ENCODE measurements at regions not wholly inside any gene's neighbourhood (a gene's known extent, or its start where the extent isn't known, plus 50 kb on each side); places are given as distances from the start of the nearest gene placed in this dataset.

DNA sequence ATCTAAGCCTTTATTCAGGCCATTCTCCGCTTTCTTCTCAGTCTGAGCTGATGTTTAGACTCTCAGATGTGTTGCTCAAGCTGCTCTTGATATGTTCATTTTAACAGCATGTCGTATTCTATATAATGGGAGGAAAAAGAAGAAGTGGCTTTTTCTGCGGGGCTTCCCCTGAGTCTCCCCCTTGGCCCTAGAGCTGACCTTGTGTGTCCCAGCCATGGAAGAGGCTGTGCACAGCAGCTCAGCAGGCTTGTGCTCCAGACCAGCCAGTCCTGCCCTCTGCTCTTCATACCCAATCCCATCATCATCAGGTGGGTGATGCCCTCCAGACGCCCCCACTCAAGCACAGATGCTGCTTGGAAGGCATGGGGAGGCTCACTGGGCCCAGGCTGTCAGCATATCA, 155.1 kb upstream of the CELF4 start:
- no peak for DNase-seq (ENCODE audit: low spot score)

DNA sequence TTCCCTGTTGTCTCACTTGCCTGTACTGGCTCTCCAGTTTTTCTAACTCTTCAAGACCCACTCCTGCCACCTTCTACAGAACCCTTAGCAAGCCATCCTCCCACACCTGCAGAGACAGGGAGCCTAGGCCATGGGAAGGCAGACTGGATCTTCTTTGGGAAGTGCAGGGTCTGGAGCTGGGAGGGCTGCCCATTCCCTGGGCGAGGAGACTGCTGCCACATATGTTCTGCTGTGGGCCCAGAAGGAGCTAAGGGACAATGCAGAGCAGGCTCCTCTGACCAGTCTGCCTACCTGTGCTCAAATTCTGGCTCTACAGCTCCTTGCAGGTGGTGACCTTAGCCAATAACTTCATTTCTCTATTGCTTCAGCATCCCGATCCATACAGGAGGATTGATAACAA, 152.1 kb upstream of the CELF4 start:
- DNase-seq (ENCODE audit: low spot score), result no peak

DNA sequence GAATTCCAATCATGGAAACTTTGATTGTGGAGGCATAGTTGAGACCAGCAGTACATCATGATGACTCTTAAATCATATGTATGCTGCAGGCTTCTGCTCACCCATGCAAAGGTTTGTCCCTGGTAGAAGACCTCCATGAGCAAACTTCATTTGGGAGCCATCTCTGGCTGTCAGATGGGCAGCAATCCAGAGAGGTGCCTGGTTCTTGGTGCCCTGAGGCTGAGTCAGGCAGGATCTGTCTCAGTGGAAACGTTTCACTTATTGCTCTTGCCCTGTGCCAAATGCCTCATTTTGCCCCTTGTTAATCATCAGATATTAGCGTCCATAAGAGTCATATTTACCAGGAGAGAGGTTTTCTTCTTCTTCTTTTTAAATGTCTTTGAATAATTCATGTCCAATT, 151.5 kb upstream of the CELF4 start:
- no peak for DNase-seq (ENCODE audit: low spot score)

DNA sequence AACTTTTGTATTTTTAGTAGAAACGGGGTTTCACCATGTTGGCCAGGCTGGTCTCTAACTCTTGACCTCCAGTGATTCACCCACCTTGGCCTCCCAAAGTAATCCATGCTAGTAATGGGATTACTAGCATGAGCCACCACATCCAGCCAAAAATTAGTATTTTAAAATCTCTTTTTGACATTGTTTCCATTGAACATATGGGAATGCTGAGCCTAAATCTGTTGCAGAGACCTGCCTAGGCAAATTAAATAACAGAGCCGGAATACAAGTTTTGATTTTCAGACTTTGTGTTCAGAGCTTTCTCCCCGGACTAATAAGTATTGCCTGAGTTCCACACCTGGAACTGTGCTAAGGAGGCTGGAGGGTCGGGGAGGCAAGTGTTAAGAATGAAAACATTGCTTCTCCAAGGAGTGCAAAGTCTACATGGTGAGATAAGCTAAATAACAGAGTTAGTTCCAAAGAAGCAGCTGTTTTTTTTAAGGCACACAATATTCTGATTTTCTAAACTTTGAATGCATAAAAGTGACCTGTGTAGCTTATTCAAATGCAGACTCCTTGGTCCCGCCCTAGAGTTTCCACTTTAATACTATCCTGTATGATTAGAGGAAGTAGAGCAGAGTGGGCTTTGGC, 150.6 kb upstream of the CELF4 start:
- DNase-seq (ENCODE audit: low spot score), result no peak

DNA sequence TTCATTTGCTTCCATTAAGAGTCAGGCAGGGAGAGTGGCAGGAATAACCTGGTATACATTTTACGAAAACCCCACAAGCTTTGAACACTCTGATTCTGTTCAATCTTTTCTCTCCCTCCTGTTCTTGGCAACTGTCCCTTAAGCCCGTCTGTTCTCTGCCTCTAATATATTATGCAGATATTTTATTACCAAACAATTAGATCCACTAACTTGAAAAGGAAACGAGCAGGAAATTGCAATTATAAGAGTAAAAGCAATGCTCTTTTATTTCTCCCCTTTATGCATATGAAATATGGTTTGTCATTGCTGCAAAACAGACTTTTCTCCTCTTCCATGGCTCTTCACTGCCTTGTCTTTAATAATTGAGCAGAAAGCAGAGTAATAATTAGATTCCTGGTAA, 149.1 kb upstream of the CELF4 start:
- DNase-seq (ENCODE audit: low spot score), result no peak

DNA sequence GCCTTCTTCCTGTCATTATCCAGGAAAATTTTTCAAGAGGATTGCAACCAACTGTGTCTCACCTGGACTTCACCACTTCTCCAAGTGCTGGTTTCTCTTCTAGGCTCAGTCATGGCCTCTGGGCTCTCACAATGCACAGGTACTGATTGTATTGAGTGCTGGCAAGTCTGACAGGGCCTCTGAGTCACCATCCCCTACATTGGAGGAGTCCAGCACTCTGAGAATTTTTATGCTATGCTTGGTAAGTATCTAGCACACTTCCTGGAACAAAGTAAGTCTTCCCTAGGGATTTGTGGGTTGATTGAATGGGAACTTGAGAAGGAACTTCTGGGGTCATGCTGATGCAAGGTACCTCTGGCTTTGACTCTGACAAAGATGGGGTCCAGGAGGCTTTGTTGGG, 147.2 kb upstream of the CELF4 start:
- no peak for DNase-seq (ENCODE audit: low spot score)

DNA sequence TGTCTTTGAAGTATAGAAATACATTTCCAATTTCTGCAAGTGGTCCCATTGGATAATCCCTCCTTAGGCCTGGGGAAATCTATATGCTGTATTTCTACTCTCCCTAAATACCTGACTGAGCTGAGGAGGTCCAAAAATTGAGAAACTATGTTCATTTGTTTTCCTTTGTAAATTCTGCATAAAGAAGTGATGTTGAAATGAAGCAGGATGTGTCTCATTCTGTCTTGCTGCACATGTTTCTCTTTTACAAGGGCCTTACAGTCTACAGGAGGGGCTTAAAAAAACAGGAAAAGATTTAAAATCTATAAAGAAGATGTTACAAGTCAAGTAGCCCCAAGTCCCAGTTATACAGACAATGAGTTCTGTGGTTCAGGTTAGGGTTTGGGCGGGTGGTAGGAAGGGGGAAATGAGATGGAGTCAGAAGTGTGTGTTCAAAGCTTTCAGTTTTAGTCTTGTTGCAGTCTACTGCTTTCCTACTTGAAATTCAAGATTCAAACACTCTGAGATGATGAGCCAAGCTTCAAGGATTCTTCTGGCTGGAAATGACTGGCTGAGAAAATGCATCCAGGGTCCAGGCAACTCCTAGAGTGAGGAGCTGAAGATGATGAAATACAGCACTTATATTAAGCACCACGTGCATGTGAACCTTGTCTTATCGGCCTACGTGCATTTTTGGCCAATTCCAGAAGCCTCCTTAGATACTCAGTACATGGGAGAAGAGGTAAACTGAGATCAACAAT, 146.3 kb upstream of the CELF4 start:
- DNase-seq (ENCODE audit: low spot score), result no peak

DNA sequence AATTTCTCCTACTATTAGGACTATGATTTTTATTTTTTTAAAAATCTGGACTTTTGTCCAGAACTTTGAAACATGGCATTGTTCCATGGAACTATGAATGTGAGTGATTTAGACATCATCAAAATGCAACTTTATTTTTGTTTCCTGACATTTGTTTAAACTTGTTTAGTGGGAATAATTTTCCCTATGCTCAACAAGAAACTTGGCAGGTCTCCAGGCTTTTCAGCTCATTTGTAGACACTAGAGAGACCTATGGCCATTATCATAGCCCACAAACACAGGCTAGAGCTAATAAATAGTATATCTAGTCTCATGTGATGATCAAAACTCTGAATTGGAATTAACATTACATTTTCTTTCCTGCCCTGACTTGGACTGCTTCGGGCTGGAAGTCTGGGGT, 145.1 kb upstream of the CELF4 start:
- DNase-seq (ENCODE audit: low spot score), result no peak

DNA sequence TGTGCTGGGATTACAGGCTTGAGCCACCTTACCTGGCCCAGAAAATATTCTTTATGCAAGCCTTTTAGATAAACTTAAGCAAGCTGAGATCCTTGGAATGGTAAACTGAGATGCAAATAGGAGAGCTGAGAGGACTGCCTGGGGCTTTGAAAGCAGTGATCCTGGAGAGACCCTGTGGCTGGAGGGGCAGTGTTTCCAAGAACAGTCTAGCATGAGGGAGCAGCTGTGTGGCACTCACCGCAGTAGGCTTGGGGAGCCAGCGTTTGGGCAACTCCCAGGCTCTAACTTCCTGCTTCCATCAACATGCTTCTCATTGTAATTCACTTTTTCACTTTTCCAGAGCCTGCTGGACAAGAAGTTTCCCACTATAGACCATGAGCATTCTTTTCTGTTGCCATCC, 144.1 kb upstream of the CELF4 start:
- no peak for DNase-seq (ENCODE audit: low spot score)

DNA sequence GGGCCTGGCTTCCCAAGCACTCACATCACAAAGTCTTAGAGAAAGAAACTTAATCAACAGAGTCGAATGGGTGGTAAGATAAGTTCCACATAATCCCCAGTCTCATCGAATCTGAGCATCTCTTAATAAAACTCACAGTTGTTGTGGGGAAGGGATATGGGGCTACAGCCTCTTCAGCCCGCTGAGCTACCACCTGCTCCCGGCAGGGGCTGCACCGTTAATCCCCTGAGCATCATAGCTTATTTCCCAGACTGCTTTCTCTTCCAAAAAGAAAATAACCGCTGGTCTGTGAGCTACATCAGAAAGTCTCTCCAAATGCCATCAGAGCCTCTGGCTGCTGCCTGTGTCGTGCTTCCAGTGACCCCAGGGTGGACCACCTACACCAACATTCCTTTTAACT, 139.4 kb upstream of the CELF4 start:
- DNase-seq (ENCODE audit: low spot score), result no peak

DNA sequence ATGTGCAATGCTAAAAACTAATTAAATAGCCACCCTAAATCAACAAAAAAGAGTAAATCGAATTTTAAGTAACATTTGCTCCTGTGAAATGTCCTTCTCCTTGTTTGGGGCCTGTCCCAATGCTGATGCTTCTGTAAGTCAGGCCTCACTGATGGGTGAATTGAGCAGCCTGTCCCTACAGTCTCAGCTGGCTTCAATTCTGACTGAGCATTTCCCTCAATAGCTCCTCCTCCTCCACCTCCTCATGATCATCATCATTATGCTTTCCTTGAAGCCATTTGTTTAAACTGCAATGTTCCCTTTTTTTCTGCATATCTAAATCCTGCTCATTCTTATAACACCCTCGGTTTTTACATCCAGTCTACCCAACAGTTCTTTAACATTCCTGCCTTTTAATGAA, 137.2 kb upstream of the CELF4 start:
- DNase-seq (ENCODE audit: low spot score), result no peak

DNA sequence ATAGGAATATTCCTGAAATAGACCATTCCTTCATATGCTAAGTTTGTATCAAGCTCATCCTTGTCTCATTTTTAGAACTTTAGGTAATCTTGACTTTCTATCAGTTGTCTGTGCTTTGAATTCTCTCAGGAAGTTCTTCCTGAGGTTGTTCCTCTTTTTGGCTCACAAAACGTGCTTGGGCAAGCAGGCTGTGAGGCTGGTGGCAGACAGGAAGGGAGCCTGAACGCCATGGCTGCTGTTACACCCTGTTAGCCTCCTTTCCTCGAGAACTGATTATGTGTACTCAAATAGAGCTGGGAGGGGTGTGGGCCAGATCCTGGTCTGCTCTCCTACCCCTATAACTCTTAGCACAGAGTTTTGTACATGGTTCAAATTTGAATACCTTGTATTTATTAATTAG, 136.4 kb upstream of the CELF4 start:
- no peak for DNase-seq (ENCODE audit: low spot score)

DNA sequence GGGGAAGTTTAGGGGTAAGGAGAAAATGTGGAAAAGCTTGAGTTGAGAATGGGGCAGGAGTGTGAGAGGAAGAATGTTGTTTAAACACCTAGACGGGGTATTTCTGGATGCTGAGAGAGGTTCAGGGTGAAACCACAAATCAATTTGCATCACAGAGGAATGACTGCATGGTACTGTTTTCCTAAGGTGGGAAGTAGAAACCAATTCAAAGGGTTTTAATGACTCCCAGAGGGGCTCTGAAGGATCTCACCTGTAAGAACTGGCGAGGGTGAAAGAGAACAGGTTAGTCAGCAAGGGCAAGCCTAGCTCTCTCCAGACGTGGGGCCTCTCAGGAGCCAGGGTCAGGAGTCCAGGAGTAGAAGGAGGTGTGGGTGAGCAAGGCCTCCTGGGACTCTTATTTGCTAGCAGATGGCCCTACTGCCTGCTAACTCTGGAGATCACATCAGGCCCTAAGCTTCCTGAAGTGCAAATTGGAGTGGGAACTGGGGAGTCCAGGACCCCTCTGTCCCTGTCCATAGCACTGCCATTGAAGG, 133.0 kb upstream of the CELF4 start:
- DNase-seq (ENCODE audit: low spot score), result no peak

DNA sequence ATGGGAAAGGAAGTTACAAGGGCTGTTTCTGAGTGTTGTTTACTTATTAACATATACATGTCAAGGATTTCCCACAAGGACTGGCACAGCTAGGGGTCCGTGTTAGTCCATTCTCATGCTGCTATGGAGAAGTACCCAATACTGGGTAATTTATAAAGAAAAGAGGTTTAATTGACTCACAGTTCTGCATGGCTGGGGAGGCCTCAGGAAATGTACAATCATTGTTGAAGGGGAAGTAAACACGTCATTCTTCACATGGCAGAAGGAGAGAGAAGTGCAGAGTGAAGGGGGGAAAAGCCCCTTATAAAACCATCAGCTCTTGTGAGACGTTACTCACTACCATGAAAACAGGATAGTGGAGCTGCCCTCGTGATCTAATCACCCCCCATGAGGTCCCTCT, 128.9 kb upstream of the CELF4 start:
- DNase-seq (ENCODE audit: low spot score), result no peak

DNA sequence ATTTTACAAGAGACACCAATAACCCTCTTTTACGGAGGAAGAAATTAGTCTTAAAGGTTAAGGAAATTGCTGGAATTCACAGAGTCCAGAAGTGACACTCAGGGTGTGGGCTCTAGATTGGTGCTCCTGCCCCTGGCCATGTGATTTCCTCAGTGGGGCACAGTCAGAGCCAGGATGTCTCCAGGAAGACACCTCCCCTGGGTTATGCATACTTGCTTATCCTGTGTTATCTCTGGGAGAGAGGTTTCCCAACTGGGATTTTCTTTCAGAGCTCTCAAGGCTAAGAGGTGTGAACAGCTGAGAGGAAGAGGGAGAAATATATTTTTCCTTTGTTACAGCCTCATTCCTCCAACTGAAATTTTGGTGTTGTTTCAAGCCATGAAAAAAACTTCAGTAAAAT, 125.6 kb upstream of the CELF4 start:
- no peak for DNase-seq (ENCODE audit: low spot score)

DNA sequence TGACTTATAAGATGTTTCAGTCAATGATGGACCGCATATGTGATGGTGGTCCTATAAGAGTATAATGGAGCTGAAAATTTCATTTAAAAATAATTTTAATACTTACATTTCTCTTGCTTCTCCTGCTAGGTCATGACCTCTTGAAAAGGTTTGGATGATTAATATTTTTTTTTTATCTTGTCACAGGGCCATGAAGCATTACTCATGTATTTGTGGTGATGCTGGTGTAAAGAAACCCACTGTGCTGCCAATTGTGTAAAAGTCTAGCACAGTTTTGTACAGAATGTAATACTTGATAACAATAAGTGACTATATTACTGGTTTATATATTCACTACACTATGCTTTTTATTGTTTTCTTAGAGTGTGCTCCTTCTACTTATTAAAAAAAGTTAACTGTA, 124.2 kb upstream of the CELF4 start:
- no peak for DNase-seq (ENCODE audit: low spot score)

DNA sequence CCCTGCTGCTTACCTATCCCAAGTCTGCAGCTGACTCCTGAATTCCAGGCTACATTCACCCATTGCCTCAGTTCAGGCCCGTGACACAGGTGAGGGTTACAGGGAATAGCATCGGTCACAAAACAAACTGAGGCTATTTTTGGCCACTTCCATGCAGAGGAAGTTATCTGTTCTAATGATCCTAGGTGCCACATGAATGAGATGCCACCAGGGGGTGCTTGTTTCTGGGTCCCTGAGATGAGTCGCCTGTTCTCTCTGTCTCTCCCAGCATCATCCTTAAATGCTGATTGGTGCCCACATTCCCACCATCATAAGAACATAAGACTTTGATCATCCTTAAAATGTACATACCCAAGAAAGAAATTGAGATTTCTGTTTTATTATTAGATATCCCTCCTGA, 119.0 kb upstream of the CELF4 start:
- DNase-seq (ENCODE audit: low spot score), result no peak

DNA sequence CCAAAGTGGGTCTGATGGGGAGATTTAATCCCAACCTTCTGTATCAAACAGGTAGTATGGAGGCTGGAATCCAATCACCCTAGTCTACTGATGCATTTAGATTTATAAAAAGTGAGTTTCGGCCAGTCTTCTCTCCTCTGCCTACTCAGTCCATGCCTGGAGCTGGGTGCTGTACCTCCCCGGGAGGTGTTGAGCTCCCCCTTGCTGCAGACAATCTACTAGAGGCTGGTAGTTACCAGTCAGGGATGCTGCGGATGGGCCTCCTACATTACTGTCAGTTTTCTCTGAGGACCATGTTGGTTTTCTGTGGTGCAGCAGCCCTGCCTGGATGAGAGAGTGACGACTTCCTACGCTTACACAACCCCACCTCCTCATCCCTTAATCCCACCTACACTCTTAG, 118.6 kb upstream of the CELF4 start:
- no peak for DNase-seq (ENCODE audit: low spot score)

DNA sequence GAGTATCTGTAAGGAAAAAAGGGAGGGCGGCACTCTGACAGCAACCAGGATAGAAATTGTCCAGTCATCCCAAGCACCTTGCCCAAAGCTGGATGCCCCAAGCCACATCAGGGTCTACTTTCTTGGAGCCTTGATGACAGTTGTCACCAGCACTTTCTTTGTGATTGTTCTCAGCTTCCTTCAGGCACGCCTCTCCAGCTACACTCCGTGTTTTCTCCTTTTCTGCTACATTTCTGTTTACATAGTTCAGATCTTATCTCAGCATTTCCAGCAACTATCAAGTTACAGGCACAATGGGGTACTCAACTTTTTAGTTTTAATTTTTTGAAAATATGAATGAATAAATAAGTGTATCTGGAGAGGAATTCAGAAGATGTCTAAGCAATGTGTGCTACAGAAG, 115.3 kb upstream of the CELF4 start:
- DNase-seq (ENCODE audit: low spot score), result no peak

DNA sequence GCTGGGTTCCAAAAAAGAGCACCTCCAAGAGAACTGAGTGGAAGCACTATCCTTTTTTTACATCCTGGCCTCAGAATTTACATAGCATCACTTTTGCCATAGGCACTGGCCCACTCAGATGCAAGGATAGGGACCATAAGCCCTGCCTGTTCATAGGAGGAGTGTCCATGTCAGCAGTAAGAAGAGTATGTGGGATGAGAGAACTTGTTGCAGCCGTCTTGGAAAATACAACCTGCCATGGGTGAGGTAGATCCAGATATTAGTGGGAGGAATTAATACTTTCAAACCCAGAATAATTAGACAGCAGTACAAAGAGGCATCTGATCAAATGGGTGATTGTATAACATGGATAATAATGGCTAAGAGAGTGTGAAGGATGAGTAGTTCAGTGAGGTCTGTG, 110.7 kb upstream of the CELF4 start:
- no peak for DNase-seq (ENCODE audit: low spot score)

DNA sequence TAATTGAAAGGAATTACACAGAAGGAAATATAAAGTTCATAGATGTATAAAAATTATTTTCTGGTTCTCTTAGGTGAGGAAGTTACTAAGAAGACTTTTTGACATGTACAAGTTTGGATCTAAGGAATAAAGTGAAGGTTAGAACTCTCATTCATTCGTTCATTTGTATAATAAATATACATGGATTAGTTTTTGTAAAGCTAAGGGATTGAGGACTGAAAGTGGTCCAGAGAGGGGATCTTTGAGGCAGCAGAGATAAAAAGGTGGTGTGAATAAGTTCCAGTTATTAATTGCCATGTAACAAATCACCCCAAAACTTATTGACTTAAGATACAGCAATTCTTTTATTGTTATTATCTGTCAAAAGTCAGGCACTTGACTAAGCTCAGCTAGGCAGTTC, 110.1 kb upstream of the CELF4 start:
- no peak for DNase-seq (ENCODE audit: low spot score)

DNA sequence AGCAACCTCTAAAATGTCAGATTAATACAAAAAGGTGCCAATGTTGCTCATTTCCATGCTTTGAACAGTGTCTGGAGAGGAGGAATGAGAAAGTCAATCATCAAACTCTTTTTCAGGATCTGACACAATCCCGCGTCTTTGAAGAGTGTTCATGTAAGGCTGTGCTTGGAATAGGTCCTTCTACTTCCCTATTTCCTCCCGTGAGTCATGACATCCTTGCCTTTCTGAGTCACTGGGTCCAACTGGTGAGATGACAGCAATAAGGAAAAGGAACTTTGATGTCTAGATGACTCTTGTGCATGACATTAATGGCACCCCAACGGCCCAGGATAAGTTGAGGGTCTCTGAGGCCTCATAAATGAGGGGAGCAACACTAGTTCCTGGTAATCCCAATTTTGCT, 109.0 kb upstream of the CELF4 start:
- no peak for DNase-seq (ENCODE audit: low spot score)

DNA sequence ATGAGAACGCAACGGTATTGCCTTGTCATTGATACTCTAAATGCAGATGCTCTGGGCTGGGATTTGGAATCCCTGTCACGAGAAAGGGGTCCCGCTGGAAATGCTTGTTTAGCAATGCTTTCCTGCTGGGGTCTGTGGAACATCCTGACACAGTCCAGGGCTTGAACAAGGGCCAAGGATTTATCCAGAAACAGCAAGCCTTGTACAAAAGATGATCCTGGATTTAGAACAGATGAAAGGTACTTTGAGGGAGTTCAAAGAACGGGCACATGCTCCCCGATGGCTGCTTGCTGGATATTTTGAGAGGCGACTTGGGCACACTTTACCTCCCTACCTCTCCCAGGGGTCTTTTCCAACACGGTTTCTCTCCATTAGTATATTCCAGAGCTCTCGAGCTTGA, 108.1 kb upstream of the CELF4 start:
- no peak for DNase-seq (ENCODE audit: low spot score)

Data from CD4-positive, alpha-beta T cell treated with Interleukin-15 for 4 hours (primary cell).